NCI-H1092 (cell line): ENCODE measurements at regions not wholly inside any gene's neighbourhood (a gene's known extent, or its start where the extent isn't known, plus 50 kb on each side); places are given as distances from the start of the nearest gene placed in this dataset.

Experiments
- DNase-seq: peaks from one replicate; lab custom pipeline; 2025; lab: John Stamatoyannopoulos, UW

GRCh38 chr14:54312166-54312801 lies 84.5 kb upstream of the CDKN3 start:
- no peak for DNase-seq

- no peak for DNase-seq
Measured at GRCh38 chr14:54314365-54315104, 82.3 kb upstream of the CDKN3 start.

DNA sequence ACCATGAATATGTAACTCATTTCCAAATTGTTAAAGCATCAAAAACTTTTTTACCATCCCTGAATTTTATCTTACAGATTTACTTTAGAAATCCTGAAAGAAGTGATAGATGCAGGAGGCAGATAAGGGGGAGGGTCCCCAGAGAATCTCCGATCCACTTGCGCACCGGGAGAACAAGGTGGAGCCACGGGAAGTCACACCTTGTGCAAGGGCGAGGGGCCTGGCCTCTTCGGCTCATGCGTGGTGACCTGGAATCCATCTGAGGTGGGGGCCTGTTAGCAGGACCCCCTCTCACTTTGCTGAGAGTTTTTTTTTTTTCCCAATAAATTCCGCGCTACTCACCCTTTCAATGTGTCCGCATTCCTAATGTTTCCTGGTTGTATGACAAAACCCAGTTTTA lies 80.2 kb upstream of the CDKN3 start:
- no peak for DNase-seq

DNA sequence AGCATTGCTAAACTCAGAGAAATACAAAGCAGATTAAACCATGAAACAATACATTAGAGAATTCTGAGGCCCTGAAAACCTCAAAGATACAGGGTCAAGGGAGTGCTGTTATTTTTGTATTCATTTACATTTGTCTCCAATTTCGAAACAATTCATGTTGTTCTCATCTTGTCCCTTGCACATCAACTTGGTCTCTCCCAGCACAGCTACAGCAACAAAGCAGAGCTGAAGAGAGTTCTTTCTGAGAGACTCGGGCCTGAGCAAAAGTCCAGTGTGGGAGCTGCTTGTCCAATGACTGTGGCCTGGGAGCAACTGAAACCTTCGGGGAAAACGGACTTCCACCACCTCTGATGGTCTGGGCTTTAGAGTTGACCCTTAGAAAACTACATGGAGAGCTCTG lies 79.4 kb upstream of the CDKN3 start:
- DNase-seq: no peak

DNA sequence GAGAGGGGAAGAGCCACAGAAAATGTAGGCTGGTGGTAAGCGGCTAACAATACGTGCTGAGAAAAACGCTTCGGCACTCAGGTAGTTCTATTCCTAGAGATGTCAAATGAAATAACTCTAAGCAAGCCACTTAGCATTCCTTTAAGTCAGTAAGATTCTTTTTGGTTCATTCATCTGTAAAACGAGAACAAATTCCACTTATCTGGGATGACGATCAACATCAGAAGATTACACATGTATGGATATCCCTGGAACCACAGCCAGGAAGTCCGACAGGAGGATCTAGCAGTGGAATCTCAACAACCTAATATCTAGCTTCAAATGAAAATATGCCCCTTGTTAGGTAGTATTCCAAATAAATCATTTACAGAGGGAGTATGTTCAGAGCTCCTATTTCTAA lies 74.6 kb upstream of the CDKN3 start:
- no peak for DNase-seq

- DNase-seq: no peak
Measured at GRCh38 chr14:54322701-54323337, 74.0 kb upstream of the CDKN3 start.

GRCh38 chr14:54325766-54326165 lies 71.0 kb upstream of the CDKN3 start:
- DNase-seq: no peak

GRCh38 chr14:54329082-54329695 lies 67.6 kb upstream of the CDKN3 start:
- peak; percentile 44 for DNase-seq

- DNase-seq: no peak
Measured at GRCh38 chr14:54330876-54331275, 65.9 kb upstream of the CDKN3 start.

DNA sequence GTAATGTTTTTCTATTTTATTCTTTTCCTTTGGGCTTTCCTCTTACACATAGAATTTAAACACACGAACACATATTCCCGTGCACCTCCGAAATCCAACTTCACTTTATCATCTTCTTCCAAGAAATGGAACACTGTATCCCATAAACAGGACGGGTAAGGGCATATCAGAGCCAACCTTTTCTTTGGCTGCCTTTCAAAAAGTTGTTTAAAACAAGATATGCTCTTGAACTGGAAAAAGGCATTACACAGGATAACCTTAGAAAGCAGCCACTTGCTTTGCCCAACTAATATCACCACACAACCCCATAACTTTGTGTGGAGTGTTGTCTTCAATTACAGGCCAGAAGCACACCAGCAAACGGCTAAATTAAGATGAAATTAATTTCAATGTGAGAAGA lies 65.3 kb upstream of the CDKN3 start:
- no peak for DNase-seq

GRCh38 chr14:54332490-54332889 lies 64.3 kb upstream of the CDKN3 start:
- no peak for DNase-seq

DNA sequence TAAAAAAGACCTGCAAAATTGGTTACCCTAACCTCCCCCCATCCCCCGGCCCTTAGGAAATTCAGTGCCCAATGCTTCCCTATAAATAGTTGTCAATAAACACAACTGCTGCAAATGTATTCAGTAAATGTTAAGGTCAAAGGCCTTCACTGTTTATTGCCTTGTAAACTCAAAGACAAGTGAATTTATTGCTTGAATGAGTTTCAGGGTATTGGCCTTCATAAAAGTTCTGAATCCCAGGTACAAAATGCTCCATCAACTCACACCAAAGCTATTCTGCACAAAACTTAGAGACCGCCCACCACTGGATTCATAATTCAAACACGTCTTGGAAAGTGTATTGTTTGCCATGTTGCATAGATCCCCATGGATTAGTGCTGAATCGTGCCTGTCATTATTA lies 63.3 kb upstream of the CDKN3 start:
- DNase-seq: no peak

DNA sequence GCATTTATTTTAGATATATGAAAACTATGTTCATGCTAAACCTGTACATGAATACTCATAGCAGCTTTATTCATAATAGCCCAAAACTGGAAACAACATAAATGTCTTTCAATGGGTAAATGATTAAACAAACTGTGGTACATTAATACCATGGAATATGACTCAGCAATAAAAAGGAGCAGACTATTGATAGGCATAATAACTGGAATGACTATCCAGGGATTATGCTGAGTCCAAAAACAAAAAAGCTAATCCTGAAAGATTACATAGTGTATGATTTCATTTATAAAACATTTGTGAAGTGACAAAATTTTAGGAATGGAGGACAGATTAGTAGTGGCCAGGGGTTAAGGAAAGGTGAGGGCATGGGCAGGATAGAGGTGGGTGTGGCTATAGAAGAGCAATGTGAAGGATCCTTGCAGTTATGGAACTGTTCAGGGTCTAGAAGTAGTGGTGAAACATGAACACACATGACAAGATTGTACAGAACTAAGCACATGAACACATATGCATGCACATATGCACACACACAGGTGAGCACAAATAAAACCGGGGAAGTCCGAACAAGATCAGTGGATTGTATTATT lies 61.1 kb upstream of the CDKN3 start:
- DNase-seq: no peak

DNA sequence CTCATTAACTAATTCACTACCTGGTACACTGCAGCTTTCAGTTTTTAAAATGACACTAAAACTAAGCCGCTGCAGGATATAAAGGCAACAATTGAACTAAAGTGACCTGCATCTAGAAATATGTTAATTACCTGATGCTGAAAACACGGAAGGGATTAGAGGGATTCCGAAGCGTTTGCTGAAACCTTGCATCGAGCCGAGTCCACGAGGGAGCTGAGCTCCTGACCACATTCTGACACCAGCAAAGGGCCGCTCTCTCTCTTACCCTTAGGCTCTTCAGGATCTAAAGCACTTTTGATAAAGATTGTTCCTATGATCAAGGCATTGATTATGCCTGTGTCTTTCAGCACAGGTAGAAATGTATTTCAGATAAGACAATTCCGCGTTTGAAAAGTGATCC lies 59.5 kb upstream of the CDKN3 start:
- DNase-seq: no peak

DNA sequence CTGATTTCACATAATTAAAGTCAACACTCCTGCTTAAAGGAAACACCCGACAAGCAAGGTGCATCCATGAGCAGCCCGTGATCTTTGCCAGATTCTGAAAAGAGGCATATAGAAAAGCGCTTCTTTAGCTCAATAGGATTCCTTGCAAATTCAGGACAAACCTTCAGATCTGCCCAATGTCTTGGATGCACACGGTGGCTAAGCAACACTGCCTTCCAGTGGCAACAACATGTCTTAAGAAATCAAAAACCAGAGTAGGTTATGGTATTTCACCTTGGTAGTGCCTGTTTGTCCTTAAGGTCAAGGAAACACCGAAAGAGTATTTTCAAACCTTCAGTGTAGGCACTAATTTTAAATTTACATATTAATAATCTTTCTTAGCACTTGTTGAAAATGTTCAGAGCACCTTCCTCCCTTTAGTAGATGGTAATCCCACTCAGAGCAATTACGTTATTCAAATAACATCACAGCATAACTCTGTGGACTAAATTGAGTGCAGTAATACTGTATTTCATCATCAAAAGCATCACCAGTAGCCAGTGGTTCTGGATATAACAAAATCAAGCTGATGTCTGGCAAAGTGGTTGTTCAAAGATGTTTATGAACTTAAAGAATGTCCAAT lies 58.0 kb upstream of the CDKN3 start:
- DNase-seq: no peak

- DNase-seq: no peak
Measured at GRCh38 chr14:54339771-54340170, 57.0 kb upstream of the CDKN3 start.

- DNase-seq: no peak
Measured at GRCh38 chr14:54342806-54343205, 54.0 kb upstream of the CDKN3 start.

GRCh38 chr14:54343272-54344121 lies 53.3 kb upstream of the CDKN3 start:
- DNase-seq: peak; percentile 92

DNA sequence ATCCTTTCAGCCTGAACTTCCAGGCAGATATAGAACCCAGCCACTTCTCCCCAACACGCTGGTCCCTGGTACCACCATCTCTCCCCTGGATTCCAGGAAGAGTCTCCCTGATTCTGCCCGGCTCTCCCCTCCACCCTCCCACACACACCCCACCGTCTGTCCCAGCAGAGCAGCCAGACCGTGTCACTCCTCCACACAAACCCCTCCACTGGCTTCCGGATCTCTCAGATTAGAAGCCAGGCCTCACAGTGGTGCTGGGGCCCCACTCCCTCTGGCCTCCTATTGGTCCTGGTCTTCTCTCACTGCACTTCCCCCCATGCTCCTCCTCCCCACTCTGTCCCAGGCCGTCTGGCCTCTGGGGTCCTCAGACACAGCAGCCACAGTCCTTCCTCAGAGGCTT lies 52.4 kb upstream of the CDKN3 start:
- no peak for DNase-seq

DNA sequence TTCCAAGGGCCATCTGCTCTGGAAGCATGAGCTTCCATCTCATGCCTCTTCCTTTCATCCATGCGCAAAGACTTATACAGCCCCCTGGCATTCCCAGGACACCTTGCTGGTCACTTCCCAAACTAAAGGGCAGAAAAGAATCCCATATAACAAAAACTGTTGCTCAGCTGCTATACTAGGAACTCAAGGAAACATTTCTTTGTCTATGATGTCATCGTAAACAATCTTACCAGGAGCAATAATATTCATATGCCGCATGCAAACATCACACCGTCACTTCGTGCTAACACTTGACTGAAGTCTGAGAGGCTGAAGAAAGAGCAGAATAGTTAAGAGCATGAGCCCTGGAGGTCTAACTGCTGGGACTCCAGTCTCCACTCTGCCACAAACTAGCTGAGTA lies 50.5 kb upstream of the CDKN3 start:
- DNase-seq: no peak
